ENCODE measurements at regions not wholly inside any gene's neighbourhood (a gene's known extent, or its start where the extent isn't known, plus 50 kb on each side); places are given as distances from the start of the nearest gene placed in this dataset.

- no peaks in the 10 kb centered on the region for H3K4me1 ChIP-seq (ENCODE audit: control insufficient read depth, insufficient read depth, low read length)
- no peaks in the 10 kb centered on the region for H3K27me3 ChIP-seq (ENCODE audit: control insufficient read depth, insufficient read depth, low read length, poor library complexity, severe bottlenecking)
- H3K27ac ChIP-seq (ENCODE audit: low read depth, low read length), result no peak overlapping the region
- Mint-ChIP-seq H3K27ac (peak overlapping the region; percentile 8), H3K4me3 (no peak overlapping the region), H3K4me1 (no peaks in the 10 kb centered on the region), H3K27me3 (ENCODE audit: insufficient read depth) (no peaks in the 10 kb centered on the region), H3K9me3 (no peaks in the 10 kb centered on the region), H3K36me3 (ENCODE audit: low read depth) (no peaks in the 10 kb centered on the region)
- no peak overlapping the region for H3K4me3 ChIP-seq (ENCODE audit: low read length)
- 82 to 100% methylated on average over 1 to 3 of the region's 3 CpGs for WGBS, 2 experiments (ENCODE audit: insufficient coverage in 1 of 2, insufficient read length in 1 of 2)
- TF ChIP-seq, protein P1, sequence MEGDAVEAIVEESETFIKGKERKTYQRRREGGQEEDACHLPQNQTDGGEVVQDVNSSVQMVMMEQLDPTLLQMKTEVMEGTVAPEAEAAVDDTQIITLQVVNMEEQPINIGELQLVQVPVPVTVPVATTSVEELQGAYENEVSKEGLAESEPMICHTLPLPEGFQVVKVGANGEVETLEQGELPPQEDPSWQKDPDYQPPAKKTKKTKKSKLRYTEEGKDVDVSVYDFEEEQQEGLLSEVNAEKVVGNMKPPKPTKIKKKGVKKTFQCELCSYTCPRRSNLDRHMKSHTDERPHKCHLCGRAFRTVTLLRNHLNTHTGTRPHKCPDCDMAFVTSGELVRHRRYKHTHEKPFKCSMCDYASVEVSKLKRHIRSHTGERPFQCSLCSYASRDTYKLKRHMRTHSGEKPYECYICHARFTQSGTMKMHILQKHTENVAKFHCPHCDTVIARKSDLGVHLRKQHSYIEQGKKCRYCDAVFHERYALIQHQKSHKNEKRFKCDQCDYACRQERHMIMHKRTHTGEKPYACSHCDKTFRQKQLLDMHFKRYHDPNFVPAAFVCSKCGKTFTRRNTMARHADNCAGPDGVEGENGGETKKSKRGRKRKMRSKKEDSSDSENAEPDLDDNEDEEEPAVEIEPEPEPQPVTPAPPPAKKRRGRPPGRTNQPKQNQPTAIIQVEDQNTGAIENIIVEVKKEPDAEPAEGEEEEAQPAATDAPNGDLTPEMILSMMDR (conservative IDR thresholded peaks at IDR 0.05), result no peak
- peak; percentile 57 for DNase-seq
- H3K9me3 ChIP-seq (ENCODE audit: control insufficient read depth, low read length), result no peaks in the 10 kb centered on the region
- no peaks in the 10 kb centered on the region for H3K36me3 ChIP-seq (ENCODE audit: control insufficient read depth, insufficient read depth, low read length)
- H3K9ac ChIP-seq (ENCODE audit: extremely low read depth, low read length, poor library complexity, severe bottlenecking), result no peak overlapping the region
Measured at GRCh38 chr12:103197725-103198388, 240.4 kb downstream of the ASCL1 start.

DNA sequence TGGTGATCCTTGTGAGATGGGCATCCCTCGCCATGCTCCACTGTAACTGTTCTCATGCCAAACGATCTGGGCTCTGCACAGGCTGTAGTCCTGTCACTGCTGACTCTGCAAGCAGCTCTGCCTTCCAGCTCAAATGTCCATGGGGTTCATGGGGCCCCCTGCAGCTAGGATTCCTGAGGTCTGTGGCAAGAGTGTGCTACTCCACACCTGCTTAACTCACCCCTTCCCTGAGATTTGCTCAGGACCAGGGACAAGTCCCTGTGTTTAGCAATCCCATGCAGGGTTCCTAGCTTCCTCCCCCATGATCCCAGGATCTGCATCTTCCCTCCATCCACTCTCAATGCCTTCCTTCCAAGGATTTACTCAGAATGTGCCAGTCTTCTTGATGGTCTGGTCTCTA lies 241.0 kb downstream of the ASCL1 start:
- H3K4me3 ChIP-seq (ENCODE audit: low read length), result no peak overlapping the region
- TF ChIP-seq, protein P1 (conservative IDR thresholded peaks at IDR 0.05), result no peak
- H3K27me3 Mint-ChIP-seq (ENCODE audit: insufficient read depth), result no peaks in the 10 kb centered on the region
- no peaks in the 10 kb centered on the region for H3K36me3 ChIP-seq (ENCODE audit: control insufficient read depth, insufficient read depth, low read length)
- H3K9ac ChIP-seq (ENCODE audit: extremely low read depth, low read length, poor library complexity, severe bottlenecking), result no peak overlapping the region
- no peak overlapping the region for H3K27ac ChIP-seq (ENCODE audit: low read depth, low read length)
- H3K4me1 ChIP-seq (ENCODE audit: control insufficient read depth, insufficient read depth, low read length), result no peaks in the 10 kb centered on the region
- no peaks in the 10 kb centered on the region for H3K4me1 Mint-ChIP-seq
- no peaks in the 10 kb centered on the region for H3K36me3 Mint-ChIP-seq (ENCODE audit: low read depth)
- peak; percentile 69 for DNase-seq
- no peaks in the 10 kb centered on the region for H3K9me3 ChIP-seq (ENCODE audit: control insufficient read depth, low read length)
- H3K27me3 ChIP-seq (ENCODE audit: control insufficient read depth, insufficient read depth, low read length, poor library complexity, severe bottlenecking), result no peaks in the 10 kb centered on the region
- H3K9me3 Mint-ChIP-seq, result no peaks in the 10 kb centered on the region
- 0 to 41% methylated on average over 1 to 2 of the region's 2 CpGs for WGBS, 2 experiments (ENCODE audit: insufficient coverage in 1 of 2, insufficient read length in 1 of 2)
- H3K27ac Mint-ChIP-seq, result no peak overlapping the region
- H3K4me3 Mint-ChIP-seq, result no peak overlapping the region

DNA sequence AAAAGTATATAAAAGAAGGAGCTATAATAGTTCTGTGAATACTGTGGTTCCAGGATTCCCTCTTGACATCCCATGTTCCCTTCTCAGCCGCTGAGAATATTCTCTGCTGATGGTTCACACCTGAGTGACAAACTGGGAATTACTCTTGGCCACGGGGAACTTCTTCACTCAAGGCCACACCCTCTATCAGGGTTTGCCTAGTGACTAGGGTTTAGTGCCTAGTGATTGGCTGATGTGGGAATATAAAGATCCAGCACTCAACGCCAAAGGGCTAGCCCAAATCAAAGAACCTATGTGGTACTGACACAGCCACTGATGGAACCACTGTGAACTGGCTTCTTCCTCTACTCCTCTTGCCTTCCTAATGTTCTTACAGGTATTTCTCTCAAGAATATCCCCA lies 248.4 kb downstream of the ASCL1 start:
- Histone ChIP-seq H3K4me1 (ENCODE audit: control insufficient read depth, insufficient read depth, low read length) (no peaks in the 10 kb centered on the region), H3K4me3 (ENCODE audit: low read length) (no peak overlapping the region), H3K27me3 (ENCODE audit: control insufficient read depth, insufficient read depth, low read length, poor library complexity, severe bottlenecking) (no peaks in the 10 kb centered on the region), H3K36me3 (ENCODE audit: control insufficient read depth, insufficient read depth, low read length) (no peaks in the 10 kb centered on the region), H3K9me3 (ENCODE audit: control insufficient read depth, low read length) (no peaks in the 10 kb centered on the region), H3K9ac (ENCODE audit: extremely low read depth, low read length, poor library complexity, severe bottlenecking) (no peak overlapping the region), H3K27ac (ENCODE audit: low read depth, low read length) (no peak overlapping the region)
- no peak overlapping the region for H3K4me3 Mint-ChIP-seq
- peaks cover 2% of the 10 kb centered on the region for H3K9me3 Mint-ChIP-seq
- no peaks in the 10 kb centered on the region for H3K36me3 Mint-ChIP-seq (ENCODE audit: low read depth)
- H3K4me1 Mint-ChIP-seq, result no peaks in the 10 kb centered on the region
- 85 to 100% methylated on average over 1 to 3 of the region's 3 CpGs for WGBS, 2 experiments (ENCODE audit: insufficient coverage in 1 of 2, insufficient read length in 1 of 2)
- TF ChIP-seq, protein P1 (conservative IDR thresholded peaks at IDR 0.05), result no peak
- DNase-seq, result no peak
- no peaks in the 10 kb centered on the region for H3K27me3 Mint-ChIP-seq (ENCODE audit: insufficient read depth)
- no peak overlapping the region for H3K27ac Mint-ChIP-seq

Data from endodermal cell (in vitro differentiated cells).